ENCODE measurements at regions not wholly inside any gene's neighbourhood (a gene's known extent, or its start where the extent isn't known, plus 50 kb on each side); places are given as distances from the start of the nearest gene placed in this dataset.

- no peaks in the 10 kb centered on the region for H4K20me1 ChIP-seq (ENCODE audit: insufficient read depth, low read length)
- H3K4me3 ChIP-seq (ENCODE audit: low read depth, low read length, poor library complexity, severe bottlenecking), result no peak overlapping the region
- DNase-seq (ENCODE audit: low spot score), result no peak
- POLR2A ChIA-PET, result no interaction called here
- H3K4me2 ChIP-seq (ENCODE audit: low read length), result no peak overlapping the region
- TF ChIP-seq CTCF (conservative IDR thresholded peaks at IDR 0.05; ENCODE audit: low read length), result no peak
- TF ChIP-seq EZH2phosphoT487 (IDR thresholded peaks at IDR 0.05; ENCODE audit: borderline replicate concordance, low read depth, low read length), result no peak
- H3K9me3 ChIP-seq (ENCODE audit: low read length), result no peaks in the 10 kb centered on the region
- no peaks in the 10 kb centered on the region for H3K36me3 ChIP-seq (ENCODE audit: insufficient read depth, low read length)
- H3K4me1 ChIP-seq (ENCODE audit: insufficient read depth, low read length, poor library complexity, severe bottlenecking), result no peaks in the 10 kb centered on the region
- intact Hi-C loops (cut with micrococcal nuclease; ENCODE audit: unreplicated experiment), result no loop called here
- no peaks in the 10 kb centered on the region for H3K9me2 ChIP-seq (ENCODE audit: insufficient read depth, low read length)
- H3K79me2 ChIP-seq (ENCODE audit: insufficient read depth, low read depth, low read length), result no peaks in the 10 kb centered on the region
- no peak overlapping the region for H2AFZ ChIP-seq (ENCODE audit: low read length)
- H3K27ac ChIP-seq (ENCODE audit: low read depth, low read length, poor library complexity, severe bottlenecking), result no peak overlapping the region
- CTCF ChIA-PET (ENCODE audit: unreplicated experiment), result no interaction called here
- BruUV-seq (replicated peaks), result no TSS peak
These were observed 762.8 kb downstream of the EFNA5 start for GRCh38 chr5:106907979-106908378.

GRCh38 chr5:106906199-106906598 is 764.5 kb downstream of the EFNA5 start:
- H3K9me3 ChIP-seq (ENCODE audit: low read length), result no peaks in the 10 kb centered on the region
- no peaks in the 10 kb centered on the region for H4K20me1 ChIP-seq (ENCODE audit: insufficient read depth, low read length)
- H3K4me2 ChIP-seq (ENCODE audit: low read length), result no peak overlapping the region
- no peak overlapping the region for H3K27ac ChIP-seq (ENCODE audit: low read depth, low read length, poor library complexity, severe bottlenecking)
- H3K36me3 ChIP-seq (ENCODE audit: insufficient read depth, low read length), result no peaks in the 10 kb centered on the region
- TF ChIP-seq CTCF (conservative IDR thresholded peaks at IDR 0.05; ENCODE audit: low read length) (no peak), EZH2phosphoT487 (IDR thresholded peaks at IDR 0.05; ENCODE audit: borderline replicate concordance, low read depth, low read length) (no peak)
- BruUV-seq (replicated peaks), result no TSS peak
- no peaks in the 10 kb centered on the region for H3K79me2 ChIP-seq (ENCODE audit: insufficient read depth, low read depth, low read length)
- DNase-seq (ENCODE audit: low spot score), result no peak
- CTCF ChIA-PET (ENCODE audit: unreplicated experiment), result no interaction called here
- H3K9me2 ChIP-seq (ENCODE audit: insufficient read depth, low read length), result no peaks in the 10 kb centered on the region
- no peak overlapping the region for H3K4me3 ChIP-seq (ENCODE audit: low read depth, low read length, poor library complexity, severe bottlenecking)
- intact Hi-C loops (cut with micrococcal nuclease; ENCODE audit: unreplicated experiment), result no loop called here
- POLR2A ChIA-PET, result interaction anchor here (0.6 to 0.9 kb wide), 3 partner anchors 71 to 91 kb away, joined by 3 to 4 read pairs (median 3); no protein-coding TSS in a partner anchor
- H2AFZ ChIP-seq (ENCODE audit: low read length), result no peak overlapping the region
- no peaks in the 10 kb centered on the region for H3K4me1 ChIP-seq (ENCODE audit: insufficient read depth, low read length, poor library complexity, severe bottlenecking)

GRCh38 chr5:106894964-106895363 is 775.8 kb downstream of the EFNA5 start:
- intact Hi-C loops (cut with micrococcal nuclease; ENCODE audit: unreplicated experiment), result no loop called here
- H4K20me1 ChIP-seq (ENCODE audit: insufficient read depth, low read length), result no peaks in the 10 kb centered on the region
- no peak overlapping the region for H3K4me3 ChIP-seq (ENCODE audit: low read depth, low read length, poor library complexity, severe bottlenecking)
- ChIA-PET CTCF (ENCODE audit: unreplicated experiment) (no interaction called here), POLR2A (interaction anchor here (0.6 kb wide), 1 partner anchor 1159 kb away, joined by 3 read pairs; no protein-coding TSS in a partner anchor)
- no peak for TF ChIP-seq EZH2phosphoT487 (IDR thresholded peaks at IDR 0.05; ENCODE audit: borderline replicate concordance, low read depth, low read length)
- no peak for TF ChIP-seq CTCF (conservative IDR thresholded peaks at IDR 0.05; ENCODE audit: low read length)
- no peak overlapping the region for H3K27ac ChIP-seq (ENCODE audit: low read depth, low read length, poor library complexity, severe bottlenecking)
- H3K79me2 ChIP-seq (ENCODE audit: insufficient read depth, low read depth, low read length), result no peaks in the 10 kb centered on the region
- DNase-seq (ENCODE audit: low spot score), result no peak
- no peak overlapping the region for H3K4me2 ChIP-seq (ENCODE audit: low read length)
- no peaks in the 10 kb centered on the region for H3K9me2 ChIP-seq (ENCODE audit: insufficient read depth, low read length)
- BruUV-seq (replicated peaks), result no TSS peak
- no peaks in the 10 kb centered on the region for H3K36me3 ChIP-seq (ENCODE audit: insufficient read depth, low read length)
- no peaks in the 10 kb centered on the region for H3K4me1 ChIP-seq (ENCODE audit: insufficient read depth, low read length, poor library complexity, severe bottlenecking)
- no peak overlapping the region for H2AFZ ChIP-seq (ENCODE audit: low read length)
- no peaks in the 10 kb centered on the region for H3K9me3 ChIP-seq (ENCODE audit: low read length)
